DOHH2 (cell line): ENCODE measurements at regions not wholly inside any gene's neighbourhood (a gene's known extent, or its start where the extent isn't known, plus 50 kb on each side); places are given as distances from the start of the nearest gene placed in this dataset.

Source experiments
- CTCF ChIP-seq: fragments of 200-600 bp; sonication (generic); IDR thresholded peaks from one replicate; pipeline ENCODE4 v1.5.1; 2014; ENCODE audit warnings: antibody characterized with exemption, mild to moderate bottlenecking, low read depth, low read length; ENCODE audit not compliant: poor library complexity, severe bottlenecking
- EZH2phosphoT487 ChIP-seq: fragments of 200-600 bp; sonication (generic); IDR thresholded peaks from 2 replicates; pipeline ENCODE4 v1.6.1; 2017; ENCODE audit warnings: borderline replicate concordance, mild to moderate bottlenecking, antibody characterized with exemption, low read length, moderate library complexity, mixed read lengths

GRCh38 chr1:81585371-81585770, 215.4 kb upstream of the ADGRL2 start:
- TF ChIP-seq CTCF (no peak), EZH2phosphoT487 (no peak)
